Stimulated activated CD4-positive, alpha-beta T cell treated with anti-CD3 and anti-CD28 coated beads, Interleukin-4, amount 100 ng/mL, for 1 hour (primary cell): ENCODE measurements at regions not wholly inside any gene's neighbourhood (a gene's known extent, or its start where the extent isn't known, plus 50 kb on each side); places are given as distances from the start of the nearest gene placed in this dataset.

ENCODE experiments used
- DNase-seq: peaks from one replicate; pipeline ENCODE4 v3.0.0-alpha.2; 2020

DNA sequence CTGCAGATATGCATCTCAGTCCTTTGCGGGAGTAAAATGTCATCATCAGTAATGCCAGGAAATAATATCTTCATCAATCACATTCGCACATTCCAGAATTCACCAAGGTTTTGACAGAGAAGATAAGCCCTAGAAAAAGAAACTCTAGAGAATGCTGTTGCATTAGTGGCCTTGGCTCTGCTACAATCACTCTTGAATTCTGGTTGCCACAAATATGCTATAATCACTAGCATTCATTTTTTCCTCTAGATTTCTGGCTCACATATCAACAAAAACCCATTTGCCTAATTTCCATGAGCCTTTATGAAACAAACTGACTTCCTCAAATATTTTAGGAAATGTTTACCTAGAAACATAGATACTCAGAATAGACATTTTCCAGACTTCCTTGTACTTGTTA, 653.4 kb downstream of the ANXA1 start:
- no peak for DNase-seq

GRCh38 chr9:73805853-73806458, 654.3 kb downstream of the ANXA1 start:
- DNase-seq: no peak

- no peak for DNase-seq
These were observed 655.2 kb downstream of the ANXA1 start for GRCh38 chr9:73806876-73807275.

DNA sequence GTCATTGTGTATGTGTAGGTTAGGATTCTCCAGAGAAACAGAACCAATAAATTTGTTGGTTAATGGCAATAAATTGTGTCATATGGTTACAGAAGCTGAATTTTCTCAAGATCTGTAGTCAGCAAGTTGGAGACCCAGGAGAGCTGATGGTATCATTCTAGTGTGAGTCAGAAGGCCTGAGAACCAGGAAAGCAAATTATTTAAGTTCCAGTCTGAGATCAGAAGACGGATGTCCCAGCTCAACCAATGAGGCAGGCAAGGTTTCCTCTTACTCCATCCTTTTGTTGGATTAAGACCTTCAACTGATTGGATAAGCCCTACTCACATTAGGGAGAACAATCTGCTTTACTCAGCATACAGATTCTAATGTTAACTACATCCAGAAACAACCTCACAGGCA, 656.3 kb downstream of the ANXA1 start:
- DNase-seq: no peak

GRCh38 chr9:73810585-73811215, 659.0 kb downstream of the ANXA1 start:
- DNase-seq: no peak

DNA sequence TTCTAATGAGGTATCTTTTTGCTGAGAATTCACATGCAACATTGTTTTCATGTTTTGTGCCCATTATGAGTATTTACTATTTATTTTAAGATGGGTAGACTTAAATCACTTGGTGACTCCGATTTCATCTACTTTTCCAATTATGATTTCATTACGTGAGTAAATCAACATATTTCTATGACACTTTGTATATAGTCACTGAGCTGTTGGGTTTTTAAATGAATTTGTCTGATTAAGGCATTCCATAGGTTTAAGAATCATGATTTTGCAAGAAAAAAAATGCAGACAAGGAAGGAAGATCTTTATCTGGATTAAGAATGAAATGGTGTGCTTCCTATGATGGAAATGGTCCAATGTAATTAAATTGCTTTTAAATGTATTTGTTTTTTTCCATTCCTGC, 661.9 kb downstream of the ANXA1 start:
- DNase-seq: no peak

- DNase-seq: no peak
These were observed 665.2 kb downstream of the ANXA1 start for GRCh38 chr9:73816905-73817304.

- DNase-seq: no peak
These were observed 672.5 kb upstream of the RORB start for GRCh38 chr9:73824671-73825070.

DNA sequence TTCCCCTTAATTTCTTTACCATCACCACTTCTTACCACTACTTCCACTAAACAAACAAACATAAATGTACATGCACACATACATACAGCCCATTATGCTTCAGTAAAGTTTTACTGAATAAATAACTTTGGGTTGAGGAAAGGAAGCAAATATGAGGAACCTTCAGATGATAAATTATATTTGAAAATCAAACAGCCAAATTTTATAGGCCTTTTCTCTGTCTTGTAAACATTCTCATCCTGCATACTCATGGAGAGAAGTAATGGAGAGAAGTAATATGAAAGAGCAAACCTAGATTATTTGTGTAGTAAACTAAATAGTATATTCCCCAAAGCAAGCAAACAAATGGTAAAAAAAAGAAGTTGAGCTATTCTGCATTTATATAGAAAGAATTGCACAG, 658.3 kb upstream of the RORB start:
- DNase-seq: no peak

- DNase-seq: no peak
These were observed 657.7 kb upstream of the RORB start for GRCh38 chr9:73839471-73839870.

DNA sequence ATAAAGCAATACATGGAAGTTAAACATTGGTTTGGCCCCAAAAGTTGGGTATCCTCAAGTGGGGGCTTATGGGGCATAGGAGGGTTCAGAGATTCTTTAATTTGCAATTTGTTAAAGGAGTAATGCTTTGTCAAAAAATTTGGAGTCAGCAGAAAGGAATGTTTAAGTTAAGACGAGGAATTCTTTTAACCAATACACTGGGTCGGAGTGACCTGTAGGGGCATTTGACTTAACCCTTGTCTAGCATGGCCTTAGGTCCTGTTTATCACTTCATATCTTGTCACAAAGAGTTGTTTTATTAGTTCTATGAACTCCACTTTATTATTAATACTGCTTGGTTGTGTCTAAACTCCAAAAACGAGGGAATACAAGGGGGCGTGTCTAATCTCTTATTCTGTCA, 656.1 kb upstream of the RORB start:
- no peak for DNase-seq

GRCh38 chr9:73844135-73844534, 653.0 kb upstream of the RORB start:
- DNase-seq: no peak

GRCh38 chr9:73845539-73845938, 651.6 kb upstream of the RORB start:
- DNase-seq: no peak

DNA sequence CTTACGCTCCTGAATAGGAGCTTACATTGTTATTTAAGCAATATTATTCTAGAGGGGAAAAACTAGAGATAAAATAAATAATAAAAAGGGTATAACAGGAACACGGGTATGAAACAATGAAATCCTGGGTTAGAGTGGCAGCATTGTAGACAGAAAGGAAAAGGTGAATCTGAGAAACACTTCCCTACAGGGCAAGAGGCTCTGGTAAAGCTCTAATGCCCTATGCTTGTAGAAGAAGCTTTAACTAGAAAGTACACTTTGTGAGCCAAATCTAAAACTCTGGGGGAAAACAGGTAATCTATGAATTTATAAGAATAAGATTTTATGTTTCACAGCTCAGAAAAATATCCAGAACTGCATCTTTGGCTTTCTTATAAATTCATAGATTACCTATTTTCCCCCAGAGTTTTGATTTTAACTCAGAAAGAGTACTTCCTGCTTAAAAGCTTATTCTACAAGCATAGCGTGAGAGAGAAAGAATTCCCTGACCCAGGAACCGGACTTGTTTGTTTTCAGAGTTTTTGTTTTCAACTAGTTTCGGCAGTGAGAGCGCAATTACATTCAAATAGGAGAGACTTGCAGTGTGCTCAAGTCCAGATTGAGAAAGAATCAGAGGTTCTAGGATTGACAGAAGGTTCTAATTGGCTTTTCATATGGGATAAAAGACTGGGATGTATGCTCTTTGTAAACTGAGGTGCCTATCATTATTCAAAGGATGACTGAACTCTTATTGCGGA, 651.0 kb upstream of the RORB start:
- DNase-seq: no peak

- DNase-seq: no peak
These were observed 649.6 kb upstream of the RORB start for GRCh38 chr9:73847536-73847935.

DNA sequence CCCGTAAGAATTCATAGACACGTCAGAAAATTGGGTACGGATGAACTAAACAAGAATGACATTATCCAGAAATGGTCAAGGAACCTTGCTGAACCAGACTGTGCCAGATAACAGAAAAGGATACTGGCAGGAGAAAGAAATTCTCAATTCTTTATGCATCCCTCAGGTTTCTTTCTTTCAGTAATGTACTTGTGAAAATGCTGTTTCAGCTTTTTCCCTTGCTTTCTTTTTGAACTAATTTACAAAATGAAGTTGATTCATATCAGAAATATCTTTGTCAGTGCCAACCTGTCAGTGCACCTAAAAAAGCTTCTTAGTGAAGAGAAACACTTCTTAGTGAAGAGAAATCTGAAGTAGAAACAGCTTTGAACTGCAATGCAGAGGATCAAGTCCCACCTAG, 643.6 kb upstream of the RORB start:
- DNase-seq: no peak

- no peak for DNase-seq
These were observed 641.9 kb upstream of the RORB start for GRCh38 chr9:73855206-73855605.

DNA sequence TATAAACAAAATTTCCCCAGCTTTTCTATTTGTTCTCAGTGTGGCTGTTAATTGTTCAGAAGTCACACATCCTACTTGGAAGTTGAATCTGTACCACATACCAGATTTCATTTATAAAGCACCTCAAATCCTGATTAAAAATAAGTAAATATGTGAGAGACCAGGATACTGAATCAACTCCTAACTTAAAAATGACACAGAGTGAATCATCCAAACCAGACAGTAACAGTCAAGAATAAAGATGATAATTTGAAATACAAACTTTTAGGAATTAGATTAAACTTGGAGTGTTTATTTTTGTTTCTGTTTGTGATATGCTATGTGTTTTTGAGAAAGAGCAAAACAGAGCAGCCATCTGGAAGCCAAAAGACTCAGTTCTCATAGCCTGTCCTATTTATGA, 633.2 kb upstream of the RORB start:
- no peak for DNase-seq

DNA sequence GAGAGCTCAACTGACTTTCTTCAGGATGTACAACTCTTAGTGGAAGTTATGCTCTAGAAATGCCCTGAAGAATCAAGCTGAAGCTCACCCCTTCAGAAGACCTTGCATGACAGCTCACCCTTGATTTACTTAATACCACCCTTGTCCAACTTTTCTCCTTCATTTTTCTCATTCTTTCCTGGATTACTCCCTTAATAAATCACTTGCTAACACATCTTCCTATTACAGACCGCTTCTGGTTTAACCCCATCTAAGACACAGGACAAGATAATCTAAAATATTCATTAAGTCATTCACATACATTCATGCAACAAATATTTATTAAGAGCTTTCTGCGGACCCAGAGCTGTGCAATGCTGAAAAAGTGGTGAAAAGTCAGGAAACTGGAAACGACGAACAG, 630.7 kb upstream of the RORB start:
- DNase-seq: no peak

DNA sequence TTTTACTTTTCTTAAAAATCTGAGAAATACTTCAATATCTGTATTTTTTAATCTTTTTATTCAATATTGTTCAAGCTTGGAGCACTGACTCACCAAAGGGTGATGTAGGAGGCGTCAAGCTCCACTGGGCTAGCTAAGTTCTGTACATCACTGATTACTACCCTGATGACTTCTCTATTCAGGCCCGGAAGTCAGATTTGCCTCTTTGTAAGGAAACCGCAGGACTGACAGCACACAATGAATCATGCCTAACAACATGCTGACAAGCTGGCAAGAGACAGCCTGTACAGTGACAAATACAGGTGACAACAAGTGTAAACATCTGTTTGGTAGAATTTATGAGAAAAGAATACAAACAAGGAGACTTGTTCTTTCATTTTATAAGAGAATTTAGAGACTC, 627.9 kb upstream of the RORB start:
- no peak for DNase-seq

GRCh38 chr9:73871636-73872035, 625.5 kb upstream of the RORB start:
- DNase-seq: no peak

- no peak for DNase-seq
These were observed 624.4 kb upstream of the RORB start for GRCh38 chr9:73872701-73873100.

DNA sequence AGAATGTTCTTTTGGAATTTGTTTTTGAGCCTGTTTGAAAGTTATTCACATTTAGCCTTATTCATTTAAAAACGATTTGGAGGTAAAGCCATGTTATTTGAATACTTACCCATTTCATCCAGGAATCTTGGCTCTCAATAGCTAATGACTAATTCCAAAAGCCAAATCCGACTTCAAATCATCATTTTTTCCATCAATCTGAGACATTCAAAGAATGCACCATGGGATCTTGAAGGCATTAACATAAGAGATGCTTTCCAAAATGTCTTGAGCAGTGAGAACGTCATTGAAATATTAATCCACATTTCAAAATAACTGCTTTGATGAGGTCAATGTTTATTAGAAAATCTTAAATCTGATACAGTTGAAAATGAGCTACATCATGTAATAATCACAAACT, 617.0 kb upstream of the RORB start:
- DNase-seq: no peak

DNA sequence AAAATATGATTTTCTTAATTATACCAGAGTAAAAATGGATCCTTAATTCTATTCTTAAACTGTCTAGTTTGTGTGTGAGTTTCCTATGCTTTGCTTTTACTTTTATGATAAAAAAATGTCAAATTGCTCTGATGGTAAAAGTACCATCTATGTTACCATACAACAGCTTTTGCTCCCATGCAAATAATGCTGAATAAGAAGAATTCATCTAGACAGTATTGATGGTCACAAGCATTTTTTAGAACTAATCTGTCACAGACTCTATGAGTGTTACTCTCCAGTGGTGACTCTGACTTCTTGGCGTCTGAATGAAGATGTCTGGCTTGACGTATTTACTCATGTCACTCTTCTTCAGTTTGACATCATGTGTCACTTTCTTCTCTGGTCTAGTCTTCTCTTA, 608.1 kb upstream of the RORB start:
- DNase-seq: no peak
